Kidney epithelial cell (primary cell): ENCODE measurements at regions not wholly inside any gene's neighbourhood (a gene's known extent, or its start where the extent isn't known, plus 50 kb on each side); places are given as distances from the start of the nearest gene placed in this dataset.

Experiments used
- DNase-seq: peaks from one replicate; pipeline ENCODE4 v3.0.0-alpha.2; 2010; ENCODE audit warnings: low read depth
- H3K27me3 ChIP-seq: 2 replicates; pipeline ENCODE4 v1.6.0; 2011; ENCODE audit warnings: low read length; ENCODE audit not compliant: control insufficient read depth, insufficient read depth
- H3K36me3 ChIP-seq: 2 replicates; pipeline ENCODE4 v1.5.1; 2011; ENCODE audit warnings: low read length; ENCODE audit not compliant: control insufficient read depth, insufficient read depth
- H3K4me3 ChIP-seq: 2 replicates; pipeline ENCODE4 v1.5.1; 2011; ENCODE audit warnings: low read depth, mild to moderate bottlenecking, control low read depth, low read length
- CTCF ChIP-seq: IDR thresholded peaks from 2 replicates; pipeline ENCODE4 v1.5.1; 2011; ENCODE audit warnings: mild to moderate bottlenecking, moderate library complexity, low read length, control low read depth, inconsistent platforms; ENCODE audit not compliant: insufficient read depth, poor library complexity, severe bottlenecking

GRCh38 chr6:138637822-138638221 is 135.7 kb upstream of the CCDC28A start:
- H3K27me3 ChIP-seq = no peaks in the 10 kb centered on the region
- TF ChIP-seq CTCF = no peak
- no peaks in the 10 kb centered on the region for H3K36me3 ChIP-seq
- H3K4me3 ChIP-seq = no peak overlapping the region
- no peak for DNase-seq

GRCh38 chr6:138638604-138639003 is 135.0 kb upstream of the CCDC28A start:
- H3K36me3 ChIP-seq = no peaks in the 10 kb centered on the region
- H3K4me3 ChIP-seq = no peak overlapping the region
- no peak for TF ChIP-seq CTCF
- H3K27me3 ChIP-seq = no peaks in the 10 kb centered on the region
- DNase-seq = no peak

GRCh38 chr6:138640028-138640427 is 133.5 kb upstream of the CCDC28A start:
- TF ChIP-seq CTCF = no peak
- no peaks in the 10 kb centered on the region for H3K27me3 ChIP-seq
- H3K4me3 ChIP-seq = no peak overlapping the region
- no peaks in the 10 kb centered on the region for H3K36me3 ChIP-seq
- DNase-seq = no peak

- H3K4me3 ChIP-seq = no peak overlapping the region
- no peak for TF ChIP-seq CTCF
- no peaks in the 10 kb centered on the region for H3K27me3 ChIP-seq
- H3K36me3 ChIP-seq = no peaks in the 10 kb centered on the region
- no peak for DNase-seq
Measured at GRCh38 chr6:138643210-138643609, 130.4 kb upstream of the CCDC28A start.

GRCh38 chr6:138645976-138646640 is 127.5 kb upstream of the CCDC28A start:
- Histone ChIP-seq H3K27me3 (no peaks in the 10 kb centered on the region), H3K36me3 (no peaks in the 10 kb centered on the region), H3K4me3 (no peak overlapping the region)
- no peak for TF ChIP-seq CTCF
- no peak for DNase-seq

GRCh38 chr6:138647006-138647405 is 126.6 kb upstream of the CCDC28A start:
- DNase-seq = no peak
- no peak for TF ChIP-seq CTCF
- no peak overlapping the region for H3K4me3 ChIP-seq
- H3K27me3 ChIP-seq = no peaks in the 10 kb centered on the region
- no peaks in the 10 kb centered on the region for H3K36me3 ChIP-seq
